Activated CD4-positive, alpha-beta T cell treated with anti-CD3 and anti-CD28 coated beads for 24 hours (primary cell): ENCODE measurements at regions not wholly inside any gene's neighbourhood (a gene's known extent, or its start where the extent isn't known, plus 50 kb on each side); places are given as distances from the start of the nearest gene placed in this dataset.

Source experiments
- DNase-seq, 2 donors: peaks; one replicate each; pipeline ENCODE4 v3.0.0-alpha.2; 2020; ENCODE audit warnings: low read depth in 2 of 2

DNA sequence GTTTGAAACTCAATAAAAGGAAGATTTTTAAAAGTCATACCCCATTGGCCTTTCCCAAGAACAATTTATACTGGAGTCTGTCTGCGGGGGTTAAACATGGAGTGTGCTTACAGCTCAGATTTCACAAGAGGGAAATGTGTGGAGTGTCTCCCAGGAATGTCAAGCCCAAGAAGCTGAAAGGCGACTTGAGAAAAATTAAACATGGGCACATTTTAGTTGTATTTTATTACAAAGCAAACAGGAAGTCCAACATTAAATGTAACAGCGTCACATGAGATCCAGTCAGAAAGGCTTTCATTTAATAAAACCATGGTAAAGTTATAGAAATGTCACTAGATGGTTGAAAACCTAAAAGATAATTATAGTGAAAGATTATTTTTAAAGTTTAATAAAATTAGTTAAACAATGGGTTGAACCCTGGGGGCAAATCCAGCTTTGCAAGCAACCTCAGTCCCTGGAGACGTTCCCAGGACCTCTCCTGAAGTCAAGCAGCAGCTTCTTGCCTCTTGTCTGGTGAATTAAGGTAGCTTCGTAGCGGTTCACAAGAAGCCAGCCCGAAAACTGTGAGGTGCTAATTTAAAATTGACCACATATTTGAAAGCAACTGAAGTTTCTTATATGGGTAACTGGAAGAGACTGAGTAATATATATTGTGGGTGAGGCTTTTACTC is 168.4 kb upstream of the EDNRA start:
- no peak for DNase-seq

DNA sequence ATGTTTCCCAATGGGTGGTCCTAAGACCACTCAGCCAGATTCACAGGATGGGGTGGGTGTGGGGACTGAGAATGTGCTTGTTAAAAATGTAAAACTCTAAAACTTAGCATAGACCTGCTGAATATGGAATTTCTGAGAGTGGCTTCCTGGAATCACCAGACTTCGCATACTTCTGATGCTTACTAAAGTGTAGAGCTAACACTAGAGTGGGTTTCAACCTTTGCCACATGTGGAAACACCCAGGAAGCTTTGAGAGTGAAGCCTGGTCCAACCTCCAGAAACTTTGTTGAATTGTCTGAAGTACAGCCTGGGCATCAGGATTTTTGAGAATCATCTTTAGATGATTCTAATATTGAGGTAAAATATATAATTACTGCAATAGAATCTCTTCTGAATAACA is 167.8 kb upstream of the EDNRA start:
- no peak for DNase-seq

DNA sequence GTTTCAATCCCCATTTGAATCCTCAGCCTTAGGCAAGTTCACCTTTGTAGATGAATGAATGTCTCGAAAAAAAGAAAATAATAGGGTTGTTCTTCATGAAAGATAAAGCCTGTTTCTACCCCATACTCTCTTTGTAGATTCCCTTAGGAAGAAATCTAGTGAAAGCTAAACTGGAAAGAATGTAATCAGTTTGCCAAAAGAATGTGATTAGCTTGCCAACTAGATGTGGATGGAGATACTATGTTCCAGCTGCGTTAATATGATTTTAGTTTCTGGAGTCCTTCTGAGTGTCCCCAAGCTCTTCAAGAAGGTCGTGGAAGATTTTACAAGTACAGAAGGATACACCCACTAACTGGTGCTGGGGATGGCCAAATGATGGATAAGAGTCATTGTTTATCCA is 162.3 kb upstream of the EDNRA start:
- DNase-seq, result no peak

DNA sequence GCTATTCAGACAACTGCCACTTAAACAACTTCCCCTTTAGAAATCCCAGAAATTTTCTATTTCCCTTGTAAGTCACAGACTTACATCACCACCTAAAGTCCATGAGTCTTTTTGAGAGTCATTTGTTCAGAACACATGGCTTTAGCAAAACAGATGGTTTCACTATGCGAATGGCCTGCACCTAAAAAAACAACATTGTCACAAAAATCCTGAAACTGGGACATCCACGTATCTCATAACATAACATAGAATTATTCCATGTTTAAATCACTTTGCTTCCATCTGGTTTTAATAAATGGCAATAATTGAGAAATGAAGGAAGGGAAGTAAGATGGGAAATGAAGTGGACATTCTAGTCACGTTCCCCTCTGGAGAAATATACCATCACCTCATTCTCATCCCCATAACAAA is 155.3 kb upstream of the EDNRA start:
- DNase-seq, result no peak

DNA sequence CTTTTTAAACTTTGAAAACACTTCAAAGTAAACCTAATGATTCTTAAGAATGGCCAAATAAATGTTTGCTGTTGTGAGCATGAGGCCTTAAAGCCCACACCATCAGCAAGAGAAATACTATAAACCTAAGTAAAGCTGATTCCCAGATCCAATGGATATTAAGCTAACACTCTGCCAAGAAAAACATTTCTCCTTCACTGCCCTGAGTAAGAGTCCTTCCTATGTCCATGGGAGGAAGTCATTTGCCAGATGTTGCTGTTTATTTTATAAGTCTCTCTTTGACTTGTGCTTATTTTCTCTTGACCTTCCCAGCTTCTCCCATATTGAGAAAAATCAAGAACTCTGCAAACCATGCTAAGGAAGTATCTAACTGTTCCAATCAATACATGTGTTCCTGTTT is 154.3 kb upstream of the EDNRA start:
- DNase-seq, result no peak

DNA sequence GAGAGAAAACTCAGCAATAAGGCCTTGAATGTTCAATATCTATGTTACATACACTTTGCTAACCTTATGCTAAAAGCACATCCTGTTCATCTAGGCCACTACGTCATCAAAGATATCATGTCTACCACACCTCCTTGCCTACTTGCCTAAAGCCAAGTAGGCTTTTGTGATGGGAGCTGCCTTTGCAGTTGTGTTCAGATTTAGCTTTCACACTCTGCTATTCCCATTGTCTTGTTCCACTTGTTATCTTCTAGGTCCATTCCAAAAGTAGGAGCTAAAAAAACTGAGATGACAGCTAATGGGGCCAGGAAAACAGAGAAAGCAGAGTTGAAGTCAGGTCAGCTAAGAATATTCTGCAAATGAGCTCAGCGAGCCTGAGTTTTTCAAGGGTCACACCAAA is 153.6 kb upstream of the EDNRA start:
- no peak for DNase-seq

DNA sequence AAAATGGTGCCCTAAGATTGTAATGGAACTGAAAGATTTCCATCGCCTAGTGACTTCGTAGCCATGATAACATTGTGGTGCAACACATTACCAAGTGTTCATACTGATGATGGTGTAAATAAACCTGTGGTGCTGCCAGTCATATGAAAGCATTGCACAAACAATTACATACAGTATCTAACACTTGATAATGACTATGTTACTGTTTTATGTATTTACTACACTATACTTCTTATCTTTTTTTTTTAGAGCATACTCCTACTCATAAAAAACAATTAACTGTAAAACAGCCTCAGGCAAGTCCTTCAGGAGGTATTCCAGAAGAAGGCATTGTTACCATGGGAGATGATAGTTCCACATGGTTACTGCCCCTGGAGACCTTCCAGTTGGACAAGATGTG is 152.7 kb upstream of the EDNRA start:
- no peak for DNase-seq

DNA sequence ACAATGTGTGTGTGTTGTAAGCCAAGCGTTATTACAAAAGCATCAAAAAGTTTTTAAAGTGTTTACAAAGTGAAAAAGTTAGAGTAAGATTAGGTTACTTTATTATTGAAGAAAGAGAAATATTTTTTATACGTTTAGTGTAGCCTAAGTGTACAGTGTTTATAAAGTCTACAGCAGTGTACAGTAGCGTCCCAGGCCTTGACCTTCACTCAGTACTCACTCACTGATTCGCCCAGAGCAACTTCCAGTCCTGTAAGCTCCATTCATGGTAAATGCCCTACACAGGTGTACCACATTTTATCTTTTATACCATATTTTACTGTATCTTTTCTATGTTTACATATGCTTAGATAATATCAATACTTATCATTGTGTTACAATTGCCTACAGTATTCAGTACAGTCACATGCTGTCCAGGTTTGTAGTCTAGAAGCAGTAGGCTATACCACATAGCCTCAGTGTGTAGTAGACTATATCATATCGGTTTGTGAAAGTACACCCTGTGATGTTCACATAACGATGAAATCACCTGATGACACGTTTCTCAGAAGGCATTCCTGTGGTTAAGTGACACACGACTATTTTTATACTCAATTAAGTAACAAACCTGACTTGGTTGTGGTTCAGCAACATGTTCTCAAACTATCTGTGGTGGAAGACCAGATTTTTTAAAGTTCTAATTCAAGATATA is 152.0 kb upstream of the EDNRA start:
- no peak for DNase-seq

DNA sequence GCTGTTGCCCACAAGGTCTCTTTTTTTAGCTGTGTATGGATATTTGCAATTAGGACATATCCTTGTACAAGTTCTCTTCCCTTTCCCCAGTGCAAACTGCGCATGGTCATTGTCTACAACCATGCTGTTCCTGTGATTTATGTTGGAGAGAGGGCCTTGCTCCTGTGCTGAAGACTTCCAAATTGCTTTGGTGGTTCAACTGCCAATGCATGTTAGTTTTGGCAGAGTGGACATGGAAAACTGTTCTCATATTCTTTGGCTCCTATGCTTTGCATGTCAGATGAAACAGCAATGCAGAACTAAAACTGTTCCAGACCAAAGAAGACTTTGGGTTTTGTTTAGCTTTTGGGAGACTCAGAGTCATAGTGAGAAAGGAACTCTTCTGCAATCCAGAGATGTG is 148.8 kb upstream of the EDNRA start:
- no peak for DNase-seq

DNA sequence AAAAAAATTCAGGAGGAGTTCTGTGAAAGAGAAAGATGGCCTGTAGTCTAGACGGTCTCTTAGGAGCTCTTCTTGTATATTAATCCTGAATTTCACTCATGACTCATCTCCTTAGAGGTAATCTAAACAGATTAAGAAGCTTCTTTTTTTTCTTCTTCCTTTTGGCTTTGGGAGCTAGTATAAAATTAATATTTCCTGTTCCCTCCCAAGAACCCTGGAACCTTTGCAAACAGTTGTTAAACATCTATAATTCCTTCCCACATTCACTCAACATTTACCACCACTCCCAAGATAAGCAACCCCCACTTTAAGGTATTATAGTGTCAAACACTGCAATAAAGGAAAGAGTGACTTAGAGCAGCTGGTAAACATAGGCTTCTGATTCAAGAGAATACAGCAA is 146.4 kb upstream of the EDNRA start:
- no peak for DNase-seq

DNA sequence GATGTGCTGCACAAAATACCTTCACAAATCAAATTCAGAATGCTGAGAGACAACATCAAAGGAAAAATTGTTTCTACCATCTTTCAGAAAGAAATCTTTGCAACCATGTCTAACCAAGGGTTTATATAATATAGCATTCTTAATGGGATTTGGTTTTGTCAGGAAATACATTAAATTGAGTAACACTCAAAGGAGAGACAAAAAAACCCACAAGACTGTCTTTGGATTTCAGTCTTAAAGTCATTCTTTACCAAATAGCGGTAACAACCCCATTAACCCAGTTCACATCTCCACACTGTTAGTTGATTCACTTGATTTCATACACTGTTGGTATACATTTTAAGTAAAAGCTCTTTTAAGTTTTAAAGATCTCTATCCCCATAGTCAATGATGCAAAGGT is 145.7 kb upstream of the EDNRA start:
- no peak for DNase-seq

DNA sequence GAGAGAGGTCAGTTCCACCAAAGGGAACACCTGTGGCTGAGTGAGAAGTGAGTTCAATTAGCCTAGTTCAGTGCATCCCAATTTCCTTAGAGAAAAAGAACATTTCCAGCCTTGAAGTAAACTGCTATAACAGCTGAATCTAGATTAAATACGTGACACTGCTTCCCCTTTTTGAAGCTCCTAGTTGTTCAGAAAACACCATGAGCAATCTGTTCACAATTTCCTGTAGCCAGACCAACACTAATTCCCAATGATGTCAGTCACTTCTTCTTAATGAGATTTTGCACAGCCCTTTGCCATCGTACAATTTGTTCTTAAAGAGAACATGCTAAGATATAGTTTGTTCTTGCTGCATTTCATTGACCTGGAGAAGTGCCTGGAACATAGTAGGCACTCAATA is 144.6 kb upstream of the EDNRA start:
- DNase-seq, result no peak

DNA sequence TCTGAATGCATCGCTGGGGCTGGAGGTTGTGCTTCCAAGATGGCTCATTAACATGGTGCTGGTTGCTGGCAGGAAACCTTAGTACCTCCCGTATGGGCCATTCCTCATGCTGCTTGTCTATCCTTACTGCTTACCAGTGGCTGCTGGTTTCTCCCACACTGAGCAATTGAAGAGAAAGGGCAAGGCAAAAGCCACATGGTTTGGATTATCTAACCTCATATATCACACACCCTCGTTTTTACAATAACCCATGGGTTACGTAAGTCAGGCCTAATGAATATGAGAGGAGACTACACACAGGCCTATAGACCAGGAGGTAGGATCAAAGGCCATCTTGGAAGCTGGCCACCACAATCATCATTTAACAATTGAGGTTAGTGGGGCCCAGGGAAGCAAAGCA is 141.8 kb upstream of the EDNRA start:
- DNase-seq, result no peak

DNA sequence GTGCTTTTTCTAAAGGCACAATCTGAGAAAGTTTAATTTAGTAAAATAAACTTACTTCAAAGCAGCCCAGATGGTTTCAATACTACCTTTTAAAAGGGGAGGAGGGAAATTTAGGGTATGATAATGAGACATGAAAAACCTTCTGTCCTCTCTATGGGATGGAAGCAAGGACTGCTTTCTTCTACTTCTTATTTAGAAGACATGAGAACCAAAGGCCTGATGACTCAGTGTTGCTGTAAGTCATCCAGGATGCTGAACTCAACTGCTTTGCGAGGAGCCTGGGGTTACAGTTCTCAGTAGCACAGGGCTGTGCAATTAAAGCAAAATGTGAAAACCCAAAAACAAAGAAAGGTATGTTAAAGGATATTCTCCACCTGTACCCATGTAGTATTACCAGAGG is 140.8 kb upstream of the EDNRA start:
- DNase-seq, result no peak

DNA sequence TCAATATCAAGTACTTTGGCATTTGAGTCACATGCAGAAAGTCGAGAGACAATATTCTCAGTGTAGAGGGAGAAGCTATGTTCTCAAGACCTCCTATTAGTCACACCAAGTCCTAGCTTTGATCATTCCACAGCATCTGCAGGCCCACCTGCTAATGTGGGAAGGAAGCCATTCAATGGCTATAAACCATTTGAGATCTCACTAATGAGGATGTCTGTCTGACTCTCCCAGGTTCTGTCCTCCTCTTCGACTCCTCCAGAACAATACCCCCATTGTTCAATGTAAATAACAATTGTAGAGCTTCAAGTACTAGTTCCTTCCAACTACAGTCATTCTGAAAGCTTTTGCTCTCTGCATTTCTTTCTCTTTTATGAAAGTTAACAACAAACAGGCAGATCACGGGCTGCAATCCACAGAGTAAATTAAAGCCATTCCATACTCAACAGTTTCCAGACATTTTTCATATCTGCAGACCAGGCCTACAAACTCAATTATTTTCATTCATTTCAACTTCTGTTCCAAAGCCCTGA is 140.2 kb upstream of the EDNRA start:
- DNase-seq, result no peak

DNA sequence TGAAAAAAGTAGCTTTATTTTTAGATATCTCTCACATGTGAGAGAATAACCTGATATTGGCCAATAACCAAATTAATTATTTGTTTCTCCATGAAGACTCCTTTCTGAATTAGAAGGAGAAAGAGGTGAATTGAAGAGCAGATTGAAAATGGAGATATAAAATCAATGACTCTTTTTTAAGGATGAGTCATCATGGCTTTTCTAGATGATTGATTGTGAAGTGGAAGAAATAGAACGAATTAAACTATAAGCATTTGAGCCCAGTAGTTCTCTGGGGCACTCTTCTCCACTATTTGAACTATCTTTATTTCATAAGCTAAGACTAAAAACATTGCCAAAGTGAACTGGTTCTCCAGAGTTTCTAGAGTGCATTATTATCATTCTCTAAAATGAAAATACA is 137.2 kb upstream of the EDNRA start:
- no peak for DNase-seq

DNA sequence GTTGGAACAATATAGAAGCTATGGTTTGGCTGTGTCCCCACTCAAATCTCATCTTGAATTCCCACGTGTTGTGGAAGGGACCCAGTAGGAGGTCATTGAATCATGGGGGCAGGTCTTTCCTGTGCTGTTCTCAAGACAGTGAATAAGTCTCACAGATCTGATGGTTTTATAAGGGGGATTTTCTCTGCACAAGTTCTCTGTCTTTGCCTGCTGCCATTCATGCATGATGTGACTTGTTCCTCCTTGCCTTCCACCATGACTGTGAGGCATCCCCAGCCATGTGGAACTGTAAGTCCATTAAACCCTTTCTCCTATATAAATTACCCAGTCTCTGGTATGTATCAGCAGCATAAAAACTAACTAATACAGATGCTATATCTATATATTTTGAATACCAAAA is 135.2 kb upstream of the EDNRA start:
- no peak for DNase-seq

DNA sequence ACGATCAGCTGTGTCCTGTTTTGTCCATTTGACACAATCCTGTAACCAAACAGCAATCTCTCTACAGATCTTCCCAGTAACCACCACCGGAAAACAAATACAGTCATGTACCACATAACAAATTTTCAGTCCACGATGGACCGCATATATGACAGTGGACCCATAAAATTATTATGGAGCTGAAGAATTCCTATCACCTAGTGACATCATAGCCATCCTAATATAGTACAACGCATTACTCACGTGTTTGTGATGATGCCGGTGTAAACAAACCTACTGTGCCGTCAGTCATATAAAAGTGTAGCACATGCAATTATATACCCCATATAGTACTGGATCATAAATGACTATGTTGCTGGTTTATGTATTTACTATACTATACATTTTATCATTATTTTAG is 133.7 kb upstream of the EDNRA start:
- no peak for DNase-seq

DNA sequence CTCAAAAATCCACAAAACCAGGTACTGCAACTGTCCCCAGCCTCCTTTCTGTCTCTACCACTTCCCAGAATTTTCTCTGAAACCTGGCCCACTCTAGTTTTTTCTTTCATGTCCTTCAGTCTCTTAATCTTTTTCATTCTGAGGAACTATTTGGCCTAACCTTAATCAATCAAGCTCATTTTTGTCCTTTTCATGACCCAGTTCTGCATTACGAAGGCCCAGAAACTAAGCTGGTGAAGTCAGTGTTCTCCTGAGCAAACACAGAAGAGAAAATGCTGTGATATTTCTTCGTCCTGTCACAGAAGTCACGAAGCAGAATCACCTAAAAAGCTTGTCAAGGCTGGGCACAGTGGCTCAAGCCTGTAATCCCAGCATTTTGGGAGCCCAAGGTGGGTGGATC is 131.7 kb upstream of the EDNRA start:
- DNase-seq, result no peak

DNA sequence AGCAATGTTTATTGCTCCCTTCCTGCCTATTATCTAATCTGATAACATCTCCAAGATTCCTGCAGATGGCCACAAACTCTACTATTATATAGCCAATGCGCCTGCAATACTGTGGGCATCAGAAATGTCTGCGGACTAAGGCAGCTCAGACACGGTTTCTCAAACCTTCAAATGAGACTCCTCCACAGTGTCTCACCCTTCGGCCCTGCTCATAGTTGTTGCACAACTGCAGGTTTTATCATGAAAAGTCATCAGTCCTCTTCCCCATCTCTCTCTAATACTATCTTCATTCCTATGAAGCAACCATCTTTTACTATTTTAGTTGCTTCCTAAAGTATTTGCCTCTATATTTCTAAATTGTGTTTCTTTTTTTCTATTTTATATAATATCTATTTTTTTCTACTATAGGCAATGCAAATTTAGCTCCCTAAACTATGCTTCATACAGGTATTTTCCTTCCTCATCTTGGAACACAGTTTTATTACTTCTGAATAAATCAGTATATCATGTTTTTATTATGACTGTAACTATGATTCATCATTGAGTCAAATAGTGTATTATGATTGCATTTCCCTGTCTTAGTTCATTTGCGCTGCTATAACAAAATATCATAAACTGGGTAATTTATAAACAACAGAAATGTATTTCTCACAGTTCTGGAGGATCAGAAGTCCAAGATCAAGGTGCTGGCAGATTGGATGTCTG is 129.7 kb upstream of the EDNRA start:
- DNase-seq, result no peak

DNA sequence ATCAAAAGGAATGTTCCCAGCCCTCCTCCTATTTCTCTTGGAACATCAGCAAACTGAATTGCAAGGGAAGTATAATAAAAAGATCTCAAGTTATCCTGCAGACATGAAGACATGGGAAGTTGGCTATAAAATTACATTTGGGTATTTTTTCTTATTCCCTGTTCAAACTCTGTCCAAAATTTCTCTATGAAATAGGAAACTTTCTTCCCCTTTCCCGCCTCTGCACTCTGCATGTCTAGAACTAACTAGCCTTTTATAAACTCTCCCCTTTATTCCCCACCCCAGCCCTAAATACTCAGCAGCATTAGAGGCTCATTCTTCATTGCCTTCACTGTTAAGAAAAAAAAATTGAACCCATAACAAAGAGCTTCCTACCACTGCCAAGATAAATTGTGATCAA is 126.7 kb upstream of the EDNRA start:
- no peak for DNase-seq

DNA sequence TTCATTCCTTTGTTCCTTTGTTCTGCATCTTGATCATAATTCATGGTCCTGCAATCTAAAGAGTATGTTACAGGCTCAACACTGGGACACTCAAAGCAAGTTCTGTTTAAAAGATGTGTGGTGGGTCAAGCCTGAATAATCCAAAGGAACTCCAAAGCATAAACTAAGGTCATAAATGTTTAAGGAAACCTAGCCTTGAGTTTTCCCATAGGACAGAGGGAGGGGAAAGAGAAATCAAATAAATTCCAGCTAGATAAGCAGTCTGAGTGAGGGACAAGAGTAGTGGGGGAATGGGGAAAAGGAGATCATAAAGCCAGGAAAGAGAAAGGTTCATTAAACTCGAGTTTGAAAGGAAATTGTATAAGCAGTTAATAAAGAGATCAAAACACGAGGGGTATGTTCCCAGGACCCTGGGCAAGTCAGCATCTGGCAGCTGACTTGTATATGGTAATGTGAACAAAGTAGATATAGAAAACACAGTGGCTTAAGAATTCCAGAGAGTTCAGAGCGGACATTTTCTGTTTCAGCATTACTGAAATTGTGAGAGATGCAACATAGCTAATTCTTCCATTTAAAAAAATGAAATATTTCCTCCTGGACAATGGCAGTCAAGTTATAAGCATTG is 125.8 kb upstream of the EDNRA start:
- no peak for DNase-seq

DNA sequence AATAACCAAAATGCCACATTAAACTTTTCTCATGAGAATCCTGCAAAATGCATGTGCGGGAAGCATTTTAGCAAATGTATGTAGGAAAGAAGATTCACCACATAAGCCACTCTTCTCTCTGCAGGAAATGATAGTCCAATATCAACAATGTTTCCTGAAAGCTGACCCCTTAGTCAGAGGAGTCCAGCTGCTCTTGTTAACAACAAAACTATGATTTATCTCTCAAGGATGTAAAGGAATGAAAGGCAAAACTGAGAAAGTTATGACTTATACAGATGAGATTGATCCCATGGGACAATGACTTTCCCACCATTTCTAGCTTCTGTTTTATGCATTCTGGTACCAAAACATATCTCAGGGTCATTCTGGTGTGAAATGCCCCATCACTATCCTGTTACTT is 125.0 kb upstream of the EDNRA start:
- DNase-seq, result no peak
